Ovary (tissue), 3 donors: ENCODE measurements at regions not wholly inside any gene's neighbourhood (a gene's known extent, or its start where the extent isn't known, plus 50 kb on each side); places are given as distances from the start of the nearest gene placed in this dataset.

ENCODE experiments used
- POLR2A ChIP-seq: fragments of 450-650 bp; IDR thresholded peaks from one replicate; pipeline ENCODE4 v1.6.1; 2017; ENCODE audit warnings: antibody characterized with exemption, mild to moderate bottlenecking, moderate library complexity
- TF ChIP-seq, protein P1 (sequence below), 3 donors: fragments of 450-650 bp in 2 of 3; fragments of 200-600 bp in 1 of 3; IDR thresholded peaks; one replicate each; pipeline versions ENCODE4 v1.5.1 to v1.8.0; 2016 to 2022; ENCODE audit warnings: antibody characterized with exemption in 3 of 3, mild to moderate bottlenecking in 1 of 3
- donor health status: DM: no; HTN: no; CAD: no.

- TF ChIP-seq, protein P1, sequence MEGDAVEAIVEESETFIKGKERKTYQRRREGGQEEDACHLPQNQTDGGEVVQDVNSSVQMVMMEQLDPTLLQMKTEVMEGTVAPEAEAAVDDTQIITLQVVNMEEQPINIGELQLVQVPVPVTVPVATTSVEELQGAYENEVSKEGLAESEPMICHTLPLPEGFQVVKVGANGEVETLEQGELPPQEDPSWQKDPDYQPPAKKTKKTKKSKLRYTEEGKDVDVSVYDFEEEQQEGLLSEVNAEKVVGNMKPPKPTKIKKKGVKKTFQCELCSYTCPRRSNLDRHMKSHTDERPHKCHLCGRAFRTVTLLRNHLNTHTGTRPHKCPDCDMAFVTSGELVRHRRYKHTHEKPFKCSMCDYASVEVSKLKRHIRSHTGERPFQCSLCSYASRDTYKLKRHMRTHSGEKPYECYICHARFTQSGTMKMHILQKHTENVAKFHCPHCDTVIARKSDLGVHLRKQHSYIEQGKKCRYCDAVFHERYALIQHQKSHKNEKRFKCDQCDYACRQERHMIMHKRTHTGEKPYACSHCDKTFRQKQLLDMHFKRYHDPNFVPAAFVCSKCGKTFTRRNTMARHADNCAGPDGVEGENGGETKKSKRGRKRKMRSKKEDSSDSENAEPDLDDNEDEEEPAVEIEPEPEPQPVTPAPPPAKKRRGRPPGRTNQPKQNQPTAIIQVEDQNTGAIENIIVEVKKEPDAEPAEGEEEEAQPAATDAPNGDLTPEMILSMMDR (IDR thresholded peaks at IDR 0.05), result no peak
- no peak for TF ChIP-seq POLR2A
Observed at GRCh38 chr3:159782724-159783421, 205.8 kb upstream of the IL12A start.
